Neural cell (in vitro differentiated cells): ENCODE measurements at regions not wholly inside any gene's neighbourhood (a gene's known extent, or its start where the extent isn't known, plus 50 kb on each side); places are given as distances from the start of the nearest gene placed in this dataset.

Experiments
- H2AFZ ChIP-seq: fragments of 200-600, 300-800 bp; sonication (generic), shearing (Covaris generic); 2 replicates; pipeline ENCODE4 v1.6.0; 2014; ENCODE audit warnings: low read depth, mild to moderate bottlenecking, antibody characterized with exemption, low read length, moderate library complexity
- H3F3A ChIP-seq: fragments of 200-600 bp; shearing (Covaris generic); 2 replicates; pipeline ENCODE4 v1.6.1; 2016; ENCODE audit warnings: mild to moderate bottlenecking, moderate library complexity, mixed read lengths, antibody characterized with exemption, low read length; ENCODE audit not compliant: insufficient read depth, poor library complexity, severe bottlenecking
- H3K27ac ChIP-seq: fragments of 200-600, 300-800 bp; sonication (generic), shearing (Covaris generic); 2 replicates; pipeline ENCODE4 v1.5.1; 2014; ENCODE audit warnings: mild to moderate bottlenecking, low read length, moderate library complexity
- H3K27me3 ChIP-seq: fragments of 300-800, 200-600 bp; sonication (generic), shearing (Covaris generic); 2 replicates; pipeline ENCODE4 v1.6.0; 2014; ENCODE audit warnings: mild to moderate bottlenecking, low read depth, low read length, moderate library complexity; ENCODE audit not compliant: insufficient read depth
- H3K36me3 ChIP-seq: fragments of 300-800, 200-600 bp; sonication (generic), shearing (Covaris generic); 2 replicates; pipeline ENCODE4 v1.5.1; 2014; ENCODE audit warnings: mild to moderate bottlenecking, antibody characterized with exemption, low read length, moderate library complexity; ENCODE audit not compliant: insufficient read depth
- H3K4me2 ChIP-seq: fragments of 300-800, 200-600 bp; sonication (generic), shearing (Covaris generic); 2 replicates; pipeline ENCODE4 v1.6.0; 2014; ENCODE audit warnings: mild to moderate bottlenecking, low read length
- H3K4me3 ChIP-seq: fragments of 300-800, 200-600 bp; sonication (generic), shearing (Covaris generic); 2 replicates; pipeline ENCODE4 v1.5.1; 2014; ENCODE audit warnings: mild to moderate bottlenecking, low read length, moderate library complexity
- H3K79me2 ChIP-seq: fragments of 200-600 bp; shearing (Covaris generic); replicated peaks from 2 replicates; pipeline ENCODE4 v1.6.0; 2014; ENCODE audit warnings: mild to moderate bottlenecking, low read length, moderate library complexity; ENCODE audit not compliant: insufficient read depth
- H3K9ac ChIP-seq: fragments of 300-800, 200-600 bp; sonication (generic), shearing (Covaris generic); 2 replicates; pipeline ENCODE4 v1.6.1; 2016; ENCODE audit warnings: mild to moderate bottlenecking, low read length, mixed read lengths
- H3K9me2 ChIP-seq: fragments of 200-600 bp; shearing (Covaris generic); 2 replicates; pipeline ENCODE4 v1.6.1; 2016; ENCODE audit warnings: mild to moderate bottlenecking, low read length, mixed read lengths; ENCODE audit not compliant: insufficient read depth
- H3K9me3 ChIP-seq: fragments of 200-600, 300-800 bp; sonication (generic), shearing (Covaris generic); 2 replicates; pipeline ENCODE4 v1.6.1; 2016; ENCODE audit warnings: mild to moderate bottlenecking, mixed run types, low read length, moderate library complexity, mixed read lengths
- H4K20me1 ChIP-seq: fragments of 200-600 bp; shearing (Covaris generic); 2 replicates; pipeline ENCODE4 v1.6.1; 2016; ENCODE audit warnings: mild to moderate bottlenecking, mixed run types; ENCODE audit not compliant: insufficient read depth
- EP300 ChIP-seq: fragments of 450-650 bp; conservative IDR thresholded peaks from 2 replicates; pipeline ENCODE4 v1.6.1; 2014; ENCODE audit warnings: antibody characterized with exemption, mild to moderate bottlenecking, moderate library complexity; ENCODE audit not compliant: poor library complexity, severe bottlenecking
- EZH2 ChIP-seq: fragments of 200-600, 300-800 bp; shearing (Covaris generic), sonication (generic); IDR thresholded peaks from 2 replicates; pipeline ENCODE4 v1.6.1; 2014; ENCODE audit warnings: antibody characterized with exemption, low read length, borderline replicate concordance, mild to moderate bottlenecking; ENCODE audit not compliant: insufficient read depth, poor library complexity, severe bottlenecking
- MXI1 ChIP-seq: fragments of 450-650 bp; conservative IDR thresholded peaks from 2 replicates; pipeline ENCODE4 v1.6.1; 2014; ENCODE audit warnings: antibody characterized with exemption, mild to moderate bottlenecking; ENCODE audit not compliant: poor library complexity, severe bottlenecking
- POLR2AphosphoS5 ChIP-seq: IDR thresholded peaks from 2 replicates; pipeline ENCODE4 v1.6.1; 2012
- RAD21 ChIP-seq: fragments of 450-650 bp; conservative IDR thresholded peaks from 2 replicates; pipeline ENCODE4 v1.6.1; 2014; ENCODE audit warnings: antibody characterized with exemption, mild to moderate bottlenecking, moderate library complexity
- SMC3 ChIP-seq: fragments of 450-650 bp; conservative IDR thresholded peaks from 2 replicates; pipeline ENCODE4 v1.6.1; 2014; ENCODE audit warnings: antibody characterized with exemption, mild to moderate bottlenecking, moderate library complexity; ENCODE audit not compliant: poor library complexity
- TAF1 ChIP-seq: IDR thresholded peaks from 2 replicates; pipeline ENCODE4 v1.6.1; 2012; ENCODE audit warnings: low read depth
- TF ChIP-seq, protein P1 (sequence below): fragments of 450-650 bp; IDR thresholded peaks from 2 replicates; pipeline ENCODE4 v1.5.1; 2014; ENCODE audit warnings: antibody characterized with exemption, mild to moderate bottlenecking, moderate library complexity; ENCODE audit not compliant: poor library complexity, severe bottlenecking
- TF ChIP-seq, protein P2 (sequence below): IDR thresholded peaks from 2 replicates; pipeline ENCODE4 v1.6.1; 2012; ENCODE audit warnings: borderline replicate concordance

DNA sequence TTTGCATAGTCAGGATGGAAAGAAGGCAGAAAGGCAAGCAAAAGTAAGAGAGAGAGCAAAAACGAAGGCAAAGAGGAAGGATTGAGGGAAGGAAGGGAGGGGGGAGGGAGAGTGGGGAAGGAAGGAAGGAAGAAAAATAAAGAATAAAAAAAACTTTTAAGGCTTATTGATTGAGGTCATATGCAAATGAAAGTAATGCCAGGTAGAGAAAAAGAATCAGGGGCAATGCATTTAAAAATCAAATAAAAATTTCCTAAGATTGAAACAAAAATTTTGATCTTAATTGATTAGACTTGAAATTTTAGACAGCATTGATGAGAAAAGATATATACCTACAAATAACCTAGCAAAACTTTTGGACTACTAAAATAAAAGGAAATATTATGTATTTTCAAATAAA, 153.9 kb upstream of the KIF2B start:
- no peak overlapping the region for H3K9ac ChIP-seq
- peaks cover 3% of the 10 kb centered on the region for H3K9me3 ChIP-seq
- no peak overlapping the region for H3K27ac ChIP-seq
- H3K36me3 ChIP-seq = no peaks in the 10 kb centered on the region
- H4K20me1 ChIP-seq = no peaks in the 10 kb centered on the region
- TF ChIP-seq, protein P1, sequence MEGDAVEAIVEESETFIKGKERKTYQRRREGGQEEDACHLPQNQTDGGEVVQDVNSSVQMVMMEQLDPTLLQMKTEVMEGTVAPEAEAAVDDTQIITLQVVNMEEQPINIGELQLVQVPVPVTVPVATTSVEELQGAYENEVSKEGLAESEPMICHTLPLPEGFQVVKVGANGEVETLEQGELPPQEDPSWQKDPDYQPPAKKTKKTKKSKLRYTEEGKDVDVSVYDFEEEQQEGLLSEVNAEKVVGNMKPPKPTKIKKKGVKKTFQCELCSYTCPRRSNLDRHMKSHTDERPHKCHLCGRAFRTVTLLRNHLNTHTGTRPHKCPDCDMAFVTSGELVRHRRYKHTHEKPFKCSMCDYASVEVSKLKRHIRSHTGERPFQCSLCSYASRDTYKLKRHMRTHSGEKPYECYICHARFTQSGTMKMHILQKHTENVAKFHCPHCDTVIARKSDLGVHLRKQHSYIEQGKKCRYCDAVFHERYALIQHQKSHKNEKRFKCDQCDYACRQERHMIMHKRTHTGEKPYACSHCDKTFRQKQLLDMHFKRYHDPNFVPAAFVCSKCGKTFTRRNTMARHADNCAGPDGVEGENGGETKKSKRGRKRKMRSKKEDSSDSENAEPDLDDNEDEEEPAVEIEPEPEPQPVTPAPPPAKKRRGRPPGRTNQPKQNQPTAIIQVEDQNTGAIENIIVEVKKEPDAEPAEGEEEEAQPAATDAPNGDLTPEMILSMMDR = no peak
- TF ChIP-seq TAF1 (no peak), EP300 (no peak), EZH2 (no peak), SMC3 (no peak), MXI1 (no peak), POLR2AphosphoS5 (no peak), RAD21 (no peak)
- TF ChIP-seq, protein P2, sequence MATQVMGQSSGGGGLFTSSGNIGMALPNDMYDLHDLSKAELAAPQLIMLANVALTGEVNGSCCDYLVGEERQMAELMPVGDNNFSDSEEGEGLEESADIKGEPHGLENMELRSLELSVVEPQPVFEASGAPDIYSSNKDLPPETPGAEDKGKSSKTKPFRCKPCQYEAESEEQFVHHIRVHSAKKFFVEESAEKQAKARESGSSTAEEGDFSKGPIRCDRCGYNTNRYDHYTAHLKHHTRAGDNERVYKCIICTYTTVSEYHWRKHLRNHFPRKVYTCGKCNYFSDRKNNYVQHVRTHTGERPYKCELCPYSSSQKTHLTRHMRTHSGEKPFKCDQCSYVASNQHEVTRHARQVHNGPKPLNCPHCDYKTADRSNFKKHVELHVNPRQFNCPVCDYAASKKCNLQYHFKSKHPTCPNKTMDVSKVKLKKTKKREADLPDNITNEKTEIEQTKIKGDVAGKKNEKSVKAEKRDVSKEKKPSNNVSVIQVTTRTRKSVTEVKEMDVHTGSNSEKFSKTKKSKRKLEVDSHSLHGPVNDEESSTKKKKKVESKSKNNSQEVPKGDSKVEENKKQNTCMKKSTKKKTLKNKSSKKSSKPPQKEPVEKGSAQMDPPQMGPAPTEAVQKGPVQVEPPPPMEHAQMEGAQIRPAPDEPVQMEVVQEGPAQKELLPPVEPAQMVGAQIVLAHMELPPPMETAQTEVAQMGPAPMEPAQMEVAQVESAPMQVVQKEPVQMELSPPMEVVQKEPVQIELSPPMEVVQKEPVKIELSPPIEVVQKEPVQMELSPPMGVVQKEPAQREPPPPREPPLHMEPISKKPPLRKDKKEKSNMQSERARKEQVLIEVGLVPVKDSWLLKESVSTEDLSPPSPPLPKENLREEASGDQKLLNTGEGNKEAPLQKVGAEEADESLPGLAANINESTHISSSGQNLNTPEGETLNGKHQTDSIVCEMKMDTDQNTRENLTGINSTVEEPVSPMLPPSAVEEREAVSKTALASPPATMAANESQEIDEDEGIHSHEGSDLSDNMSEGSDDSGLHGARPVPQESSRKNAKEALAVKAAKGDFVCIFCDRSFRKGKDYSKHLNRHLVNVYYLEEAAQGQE = no peak
- no peak overlapping the region for H2AFZ ChIP-seq
- H3K79me2 ChIP-seq = no peaks in the 10 kb centered on the region
- no peak overlapping the region for H3K4me3 ChIP-seq
- H3K9me2 ChIP-seq = no peaks in the 10 kb centered on the region
- no peaks in the 10 kb centered on the region for H3F3A ChIP-seq
- no peak overlapping the region for H3K4me2 ChIP-seq
- no peaks in the 10 kb centered on the region for H3K27me3 ChIP-seq

DNA sequence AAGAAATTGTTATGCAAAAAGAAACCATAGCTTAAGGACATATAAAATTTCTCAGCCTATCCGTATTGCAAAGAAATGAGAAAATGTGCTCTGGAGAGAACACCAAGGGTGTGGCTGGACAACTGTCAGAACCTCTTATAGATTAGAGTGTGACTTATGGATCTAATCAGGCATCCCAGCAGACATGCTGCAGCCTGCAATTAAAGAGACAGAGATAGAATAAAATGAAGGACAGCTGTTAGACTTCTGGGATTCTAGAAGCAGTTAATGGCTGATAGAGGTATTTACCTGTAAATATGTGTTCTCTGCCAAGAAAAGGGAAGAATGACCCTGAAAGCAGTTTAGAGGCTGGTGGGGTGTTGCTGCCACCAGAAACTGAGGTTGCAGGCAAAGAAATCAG, 160.1 kb upstream of the KIF2B start:
- Histone ChIP-seq H3K9me2 (no peaks in the 10 kb centered on the region), H2AFZ (no peak overlapping the region)

More for the DNA sequence above, 160.1 kb upstream of the KIF2B start:
- TF ChIP-seq TAF1 (no peak), POLR2AphosphoS5 (no peak), EZH2 (no peak), RAD21 (no peak), EP300 (no peak), SMC3 (no peak), MXI1 (no peak)
- TF ChIP-seq, protein P2 = no peak
- TF ChIP-seq, protein P1 = no peak
- H3K79me2 ChIP-seq = no peaks in the 10 kb centered on the region
- no peaks in the 10 kb centered on the region for H3F3A ChIP-seq
- no peaks in the 10 kb centered on the region for H3K27me3 ChIP-seq
- H3K27ac ChIP-seq = no peak overlapping the region
- H3K9ac ChIP-seq = no peak overlapping the region
- no peaks in the 10 kb centered on the region for H3K36me3 ChIP-seq
- no peaks in the 10 kb centered on the region for H4K20me1 ChIP-seq
- no peaks in the 10 kb centered on the region for H3K9me3 ChIP-seq
- no peak overlapping the region for H3K4me2 ChIP-seq
- H3K4me3 ChIP-seq = no peak overlapping the region
